Heart right ventricle (tissue), 16 donors: ENCODE measurements at regions not wholly inside any gene's neighbourhood (a gene's known extent, or its start where the extent isn't known, plus 50 kb on each side); places are given as distances from the start of the nearest gene placed in this dataset.

Experiments used
- ATAC-seq, 8 donors: fragments of 200-7000 bp; cut with Tn5 transposase; one replicate each; pipeline ENCODE4 v1.9.1; 2020; ENCODE audit warnings: mild to moderate bottlenecking in 8 of 8, moderate library complexity in 8 of 8, moderate number of reproducible peaks in 1 of 8
- DNase-seq, 2 donors: peaks; one replicate each; pipeline ENCODE4 v3.0.0-alpha.2; 2020
- H3K27ac ChIP-seq, 10 donors: fragments of 200-600 bp; sonication (generic) in 2 of 10; one replicate each; pipeline versions ENCODE4 v1.5.0 to v1.8.0; 2020 to 2022; ENCODE audit warnings: mild to moderate bottlenecking in 3 of 10
- H3K27me3 ChIP-seq, 7 donors: fragments of 200-600 bp; one replicate each; pipeline ENCODE4 v1.8.0; 2021 to 2022; ENCODE audit warnings: mild to moderate bottlenecking in 2 of 7
- H3K36me3 ChIP-seq, 9 donors: fragments of 200-600 bp; sonication (generic) in 1 of 9; one replicate each; pipeline versions ENCODE4 v1.5.0 to v1.8.0; 2020 to 2022; ENCODE audit warnings: mild to moderate bottlenecking in 2 of 9
- H3K4me1 ChIP-seq, 9 donors: fragments of 200-600 bp; sonication (generic) in 1 of 9; one replicate each; pipeline versions ENCODE4 v1.5.0 to v1.8.0; 2020 to 2022; ENCODE audit warnings: mild to moderate bottlenecking in 4 of 9
- H3K4me3 ChIP-seq, 10 donors: fragments of 200-600 bp; sonication (generic) in 2 of 10; one replicate each; pipeline versions ENCODE4 v1.5.0 to v1.8.0; 2020 to 2022; ENCODE audit warnings: mild to moderate bottlenecking in 7 of 10, moderate library complexity in 2 of 10
- H3K9me3 ChIP-seq, 11 donors: fragments of 200-600 bp in 10 of 11; sonication (generic) in 2 of 11; one replicate each; pipeline versions ENCODE4 v1.5.0 to v1.8.0; 2013 to 2022; ENCODE audit warnings: mild to moderate bottlenecking in 2 of 11, control low read depth in 1 of 11, moderate library complexity in 1 of 11
- CTCF ChIP-seq, 9 donors: fragments of 200-600 bp; sonication (generic) in 2 of 9; IDR thresholded peaks; one replicate each; pipeline versions ENCODE4 v1.5.0 to v1.8.0; 2021 to 2022; ENCODE audit warnings: antibody characterized with exemption in 9 of 9, mild to moderate bottlenecking in 5 of 9, moderate library complexity in 1 of 9
- WGBS, 2 donors: extraction: QIAGEN DNeasy Blood & Tissue Kit; methylation state at CpG; one replicate each; pipeline ENCODE4 v1.1.7; 2013; ENCODE audit warnings: inconsistent platforms in 1 of 2; 5-methylcytosine and 5-hydroxymethylcytosine counted together
- intact Hi-C, 10 donors: fragments of 100-400 bp; cut with DNase I; formaldehyde crosslinking; loops; one replicate each; pipeline versions ENCODE4 v1.11.1 to v1.14.2; 2022
- donor health status: Arrhythmogenic right ventricular cardiomyopathy.
- donor health status: ischemic (EF 13 %, LVEDD 7.1; RV severe dilation, severe dysfunction).
- donor health status: healthy with polysubstance abuse.
- donor health status: DM: no; HTN: yes; CAD: no.
- donor health status: DM: no; HTN: no; CAD: no.
- donor health status: ischemic (EF 25% LVEDD 6.9; RV normal size, moderate dysfunction).
- donor health status: ischemic (EF 25% LVEDD 5.7; RV mildly dilated, moderate dysfunction).
- donor health status: healthy.
- donor health status: DM: yes; HTN: yes; CAD: no.
- donor health status: Ischemic cardiomyopathy.
- donor health status: ischemic (EF 35%, LVEDD 5.7; RV mildly dilated, moderate dysfunction).
- donor health status: nonischemic (EF 11% LVEDD 7.7; RV severe dilation, severe dysfunction).
- donor health status: DM: yes; HTN: yes; CAD: no.
- donor health status: PGD.
- donor health status: ischemic (EF 29% LVEDD 5.4; RV normal size, mild dysfunction).
- donor health status: nonischemic (EF 23%, LVEDD 6.1; RV moderate dilation, normal function).

- peaks cover 0 to 15% (median 4%) of the 10 kb centered on the region in 9 donors for H3K4me1 ChIP-seq
- DNase-seq (no peak), ATAC-seq (no peak)
- WGBS, 2 donors = 92 to 97% methylated on average over 2 of the region's 2 CpGs
- no peaks in the 10 kb centered on the region for H3K27me3 ChIP-seq
- no peak overlapping the region for H3K4me3 ChIP-seq
- H3K36me3 ChIP-seq = no peaks in the 10 kb centered on the region
- intact Hi-C loops = no loop called here
- no peak overlapping the region for H3K27ac ChIP-seq
- no peaks in the 10 kb centered on the region for H3K9me3 ChIP-seq
- no peak for TF ChIP-seq CTCF (IDR thresholded peaks at IDR 0.05)
These were observed 196.6 kb upstream of the DCN start for GRCh38 chr12:91379051-91379775.

- WGBS, 2 donors = 86 to 94% methylated on average over 3 of the region's 3 CpGs
- Histone ChIP-seq H3K4me1 (peaks cover 0 to 15% (median 4%) of the 10 kb centered on the region in 9 donors), H3K4me3 (no peak overlapping the region), H3K27ac (no peak overlapping the region), H3K9me3 (no peaks in the 10 kb centered on the region), H3K27me3 (no peaks in the 10 kb centered on the region), H3K36me3 (no peaks in the 10 kb centered on the region)
- intact Hi-C loops = no loop called here
- DNase-seq = no peak
- ATAC-seq = no peak
- TF ChIP-seq CTCF (IDR thresholded peaks at IDR 0.05) = no peak
These were observed 194.8 kb upstream of the DCN start for GRCh38 chr12:91377436-91377835.

- DNase-seq (no peak), ATAC-seq (no peak)
- Histone ChIP-seq H3K36me3 (no peaks in the 10 kb centered on the region), H3K27ac (no peak overlapping the region), H3K9me3 (no peaks in the 10 kb centered on the region), H3K27me3 (no peaks in the 10 kb centered on the region), H3K4me1 (no peaks in the 10 kb centered on the region), H3K4me3 (no peak overlapping the region)
- intact Hi-C loops = no loop called here
- no peak for TF ChIP-seq CTCF (IDR thresholded peaks at IDR 0.05)
- WGBS, 2 donors = 97% methylated on average over 2 of the region's 2 CpGs
These were observed 190.5 kb upstream of the DCN start for GRCh38 chr12:91373086-91373485.

- Histone ChIP-seq H3K36me3 (no peaks in the 10 kb centered on the region), H3K4me3 (no peak overlapping the region), H3K27me3 (no peaks in the 10 kb centered on the region), H3K9me3 (no peaks in the 10 kb centered on the region), H3K27ac (no peak overlapping the region), H3K4me1 (no peaks in the 10 kb centered on the region)
- no peak for TF ChIP-seq CTCF (IDR thresholded peaks at IDR 0.05)
- intact Hi-C loops = no loop called here
- ATAC-seq (no peak), DNase-seq (no peak)
- WGBS, 2 donors = 76 to 77% methylated on average over 4 of the region's 4 CpGs
These were observed 187.7 kb upstream of the DCN start for GRCh38 chr12:91370086-91370868.
